ENCODE measurements at regions not wholly inside any gene's neighbourhood (a gene's known extent, or its start where the extent isn't known, plus 50 kb on each side); places are given as distances from the start of the nearest gene placed in this dataset.
"Not testable (repeated sequence)": the region's sequence is repeated elsewhere in the genome, so short reads cannot be mapped to it uniquely, and the experiment has no call there.

DNA sequence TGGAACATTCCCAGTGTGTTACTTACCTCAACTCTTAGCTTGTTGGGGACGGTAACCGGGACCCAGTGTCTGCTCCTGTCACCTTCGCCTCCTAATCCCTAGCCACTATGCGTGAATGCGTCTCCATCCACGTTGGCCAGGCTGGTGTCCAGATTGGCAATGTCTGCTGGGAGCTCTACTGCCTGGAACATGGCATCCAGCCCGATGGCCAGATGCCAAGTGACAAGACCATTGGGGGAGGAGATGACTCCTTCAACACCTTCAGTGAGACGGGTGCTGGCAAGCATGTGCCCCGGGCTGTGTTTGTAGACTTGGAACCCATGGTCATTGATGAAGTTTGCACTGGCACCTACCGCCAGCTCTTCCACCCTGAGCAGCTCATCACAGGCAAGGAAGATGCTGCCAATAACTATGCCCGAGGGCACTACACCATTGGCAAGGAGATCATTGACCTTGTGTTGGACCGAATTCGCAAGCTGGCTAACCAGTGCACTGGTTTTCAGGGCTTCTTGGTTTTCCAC is 59.8 kb upstream of the CHORDC1 start:
- TF ChIP-seq, protein P1, sequence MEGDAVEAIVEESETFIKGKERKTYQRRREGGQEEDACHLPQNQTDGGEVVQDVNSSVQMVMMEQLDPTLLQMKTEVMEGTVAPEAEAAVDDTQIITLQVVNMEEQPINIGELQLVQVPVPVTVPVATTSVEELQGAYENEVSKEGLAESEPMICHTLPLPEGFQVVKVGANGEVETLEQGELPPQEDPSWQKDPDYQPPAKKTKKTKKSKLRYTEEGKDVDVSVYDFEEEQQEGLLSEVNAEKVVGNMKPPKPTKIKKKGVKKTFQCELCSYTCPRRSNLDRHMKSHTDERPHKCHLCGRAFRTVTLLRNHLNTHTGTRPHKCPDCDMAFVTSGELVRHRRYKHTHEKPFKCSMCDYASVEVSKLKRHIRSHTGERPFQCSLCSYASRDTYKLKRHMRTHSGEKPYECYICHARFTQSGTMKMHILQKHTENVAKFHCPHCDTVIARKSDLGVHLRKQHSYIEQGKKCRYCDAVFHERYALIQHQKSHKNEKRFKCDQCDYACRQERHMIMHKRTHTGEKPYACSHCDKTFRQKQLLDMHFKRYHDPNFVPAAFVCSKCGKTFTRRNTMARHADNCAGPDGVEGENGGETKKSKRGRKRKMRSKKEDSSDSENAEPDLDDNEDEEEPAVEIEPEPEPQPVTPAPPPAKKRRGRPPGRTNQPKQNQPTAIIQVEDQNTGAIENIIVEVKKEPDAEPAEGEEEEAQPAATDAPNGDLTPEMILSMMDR (IDR thresholded peaks at IDR 0.05), result not testable (repeated sequence)
- not testable (repeated sequence) for TF ChIP-seq POLR2A, EP300 (IDR thresholded peaks at IDR 0.05)
